PFSK-1 (cell line): ENCODE measurements at regions not wholly inside any gene's neighbourhood (a gene's known extent, or its start where the extent isn't known, plus 50 kb on each side); places are given as distances from the start of the nearest gene placed in this dataset.

ENCODE experiments used
- POLR2AphosphoS5 ChIP-seq: IDR thresholded peaks from 2 replicates; pipeline ENCODE4 v1.6.1; 2012; ENCODE audit warnings: low read depth, mild to moderate bottlenecking, control low read depth, low read length, moderate library complexity
- SIN3A ChIP-seq: IDR thresholded peaks from 2 replicates; pipeline ENCODE4 v1.6.1; 2012; ENCODE audit warnings: mild to moderate bottlenecking, low read length, moderate library complexity, borderline replicate concordance; ENCODE audit not compliant: insufficient read depth
- TAF1 ChIP-seq: IDR thresholded peaks from 2 replicates; pipeline ENCODE4 v1.6.1; 2012; ENCODE audit warnings: low read length, control low read depth, borderline replicate concordance; ENCODE audit not compliant: insufficient read depth
- TF ChIP-seq, protein P1 (sequence below), 2 experiments: IDR thresholded peaks; 2 replicates each; pipeline versions ENCODE4 v1.6.1 to v1.8.0; 2011 to 2012; ENCODE audit warnings: low read depth in 2 of 2, low read length in 2 of 2, control low read depth in 1 of 2, inconsistent platforms in 1 of 2, mild to moderate bottlenecking in 1 of 2, moderate library complexity in 1 of 2; ENCODE audit not compliant: insufficient read depth in 1 of 2

DNA sequence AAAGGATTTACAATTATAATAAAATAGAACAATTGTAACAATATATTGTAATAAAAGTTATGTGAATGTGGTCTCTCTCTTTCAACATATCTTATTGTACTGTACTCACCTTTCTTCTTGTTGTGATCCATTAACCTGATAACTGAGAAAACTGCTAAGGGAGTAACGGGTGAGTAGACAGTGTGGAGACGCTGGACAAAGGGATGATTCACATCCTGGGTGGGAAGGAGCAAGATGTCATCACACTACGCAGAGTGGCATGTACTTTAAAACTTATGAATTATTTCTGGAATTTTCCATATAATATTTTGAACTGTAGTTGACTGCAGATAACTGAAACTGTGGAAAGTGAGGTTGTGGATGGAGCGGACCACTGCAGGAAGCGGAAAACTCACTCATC is 91.2 kb upstream of the PLPP4 start:
- TF ChIP-seq TAF1 (no peak), POLR2AphosphoS5 (no peak), SIN3A (no peak)
- TF ChIP-seq, protein P1, sequence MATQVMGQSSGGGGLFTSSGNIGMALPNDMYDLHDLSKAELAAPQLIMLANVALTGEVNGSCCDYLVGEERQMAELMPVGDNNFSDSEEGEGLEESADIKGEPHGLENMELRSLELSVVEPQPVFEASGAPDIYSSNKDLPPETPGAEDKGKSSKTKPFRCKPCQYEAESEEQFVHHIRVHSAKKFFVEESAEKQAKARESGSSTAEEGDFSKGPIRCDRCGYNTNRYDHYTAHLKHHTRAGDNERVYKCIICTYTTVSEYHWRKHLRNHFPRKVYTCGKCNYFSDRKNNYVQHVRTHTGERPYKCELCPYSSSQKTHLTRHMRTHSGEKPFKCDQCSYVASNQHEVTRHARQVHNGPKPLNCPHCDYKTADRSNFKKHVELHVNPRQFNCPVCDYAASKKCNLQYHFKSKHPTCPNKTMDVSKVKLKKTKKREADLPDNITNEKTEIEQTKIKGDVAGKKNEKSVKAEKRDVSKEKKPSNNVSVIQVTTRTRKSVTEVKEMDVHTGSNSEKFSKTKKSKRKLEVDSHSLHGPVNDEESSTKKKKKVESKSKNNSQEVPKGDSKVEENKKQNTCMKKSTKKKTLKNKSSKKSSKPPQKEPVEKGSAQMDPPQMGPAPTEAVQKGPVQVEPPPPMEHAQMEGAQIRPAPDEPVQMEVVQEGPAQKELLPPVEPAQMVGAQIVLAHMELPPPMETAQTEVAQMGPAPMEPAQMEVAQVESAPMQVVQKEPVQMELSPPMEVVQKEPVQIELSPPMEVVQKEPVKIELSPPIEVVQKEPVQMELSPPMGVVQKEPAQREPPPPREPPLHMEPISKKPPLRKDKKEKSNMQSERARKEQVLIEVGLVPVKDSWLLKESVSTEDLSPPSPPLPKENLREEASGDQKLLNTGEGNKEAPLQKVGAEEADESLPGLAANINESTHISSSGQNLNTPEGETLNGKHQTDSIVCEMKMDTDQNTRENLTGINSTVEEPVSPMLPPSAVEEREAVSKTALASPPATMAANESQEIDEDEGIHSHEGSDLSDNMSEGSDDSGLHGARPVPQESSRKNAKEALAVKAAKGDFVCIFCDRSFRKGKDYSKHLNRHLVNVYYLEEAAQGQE (IDR thresholded peaks at IDR 0.05; ENCODE audit: insufficient read depth in 1 of 2, low read depth in 2 of 2, low read length in 2 of 2) = no peak
